ENCODE measurements at regions not wholly inside any gene's neighbourhood (a gene's known extent, or its start where the extent isn't known, plus 50 kb on each side); places are given as distances from the start of the nearest gene placed in this dataset.

- no peak for TF ChIP-seq CTCF (conservative IDR thresholded peaks at IDR 0.05)
- H3K27ac ChIP-seq, result no peak overlapping the region
Measured at GRCh38 chr2:225797394-225797793, 397.9 kb downstream of the NYAP2 start.

- no peak overlapping the region for H3K27ac ChIP-seq
- no peak for TF ChIP-seq CTCF (conservative IDR thresholded peaks at IDR 0.05)
Measured at GRCh38 chr2:225794652-225795400, 395.3 kb downstream of the NYAP2 start.

GRCh38 chr2:225793736-225794550 lies 394.4 kb downstream of the NYAP2 start:
- no peak for TF ChIP-seq CTCF (conservative IDR thresholded peaks at IDR 0.05)
- H3K27ac ChIP-seq, result no peak overlapping the region

GRCh38 chr2:225788571-225789094 lies 389.1 kb downstream of the NYAP2 start:
- H3K27ac ChIP-seq, result no peak overlapping the region
- no peak for TF ChIP-seq CTCF (conservative IDR thresholded peaks at IDR 0.05)

GRCh38 chr2:225787497-225787896 lies 388.0 kb downstream of the NYAP2 start:
- no peak for TF ChIP-seq CTCF (conservative IDR thresholded peaks at IDR 0.05)
- no peak overlapping the region for H3K27ac ChIP-seq

- peak overlapping the region; percentile 57 for H3K27ac ChIP-seq
- TF ChIP-seq CTCF (conservative IDR thresholded peaks at IDR 0.05), result no peak
Measured at GRCh38 chr2:225781991-225782390, 382.5 kb downstream of the NYAP2 start.

- H3K27ac ChIP-seq, result peak overlapping the region; percentile 57
- no peak for TF ChIP-seq CTCF (conservative IDR thresholded peaks at IDR 0.05)
Measured at GRCh38 chr2:225781145-225781544, 381.6 kb downstream of the NYAP2 start.

Measured in VCaP (cell line).